Fibroblast of the conjunctiva (primary cell): ENCODE measurements at regions not wholly inside any gene's neighbourhood (a gene's known extent, or its start where the extent isn't known, plus 50 kb on each side); places are given as distances from the start of the nearest gene placed in this dataset.
A peak's percentile ranks its signal among the peaks of the same experiment; 100 is the strongest.

Experiments used
- DNase-seq: peaks from one replicate; pipeline ENCODE4 v3.0.0-alpha.2; 2010; ENCODE audit warnings: low read depth

DNA sequence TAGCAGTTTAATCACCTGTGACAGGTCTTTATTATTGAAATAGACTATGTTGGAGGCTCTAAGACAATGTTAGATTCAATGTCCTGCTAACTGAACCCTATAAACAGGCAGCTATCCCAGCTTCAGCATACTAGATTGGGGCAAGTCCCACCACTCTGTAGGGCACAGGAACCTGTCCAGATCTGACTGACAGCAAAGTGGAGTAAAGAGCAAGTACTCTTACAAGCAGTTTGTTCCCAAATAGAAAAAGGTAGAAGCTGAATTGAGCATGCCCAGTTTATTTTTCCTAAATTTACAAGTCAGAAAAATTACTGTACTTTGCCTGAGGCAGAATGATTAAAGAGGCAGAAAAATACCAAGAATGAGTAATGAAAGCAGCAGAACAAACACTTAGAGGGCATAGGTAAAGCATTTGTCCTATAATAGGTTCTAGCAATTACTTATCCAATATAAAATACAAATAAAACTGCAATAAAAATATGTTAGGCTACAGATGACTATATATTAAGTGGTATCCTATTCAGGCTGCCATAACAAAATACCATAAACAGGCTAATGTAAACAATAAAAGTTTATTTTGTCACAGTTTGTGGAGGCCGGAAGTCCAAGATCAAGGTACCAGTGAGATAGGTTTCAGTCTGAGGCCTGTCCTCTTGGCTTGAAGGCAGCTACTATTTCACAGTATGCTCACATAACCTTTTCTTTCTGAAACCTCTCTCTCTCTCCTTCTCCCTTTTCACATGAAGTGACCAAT is 868.2 kb downstream of the C12orf50 start:
- DNase-seq: no peak

DNA sequence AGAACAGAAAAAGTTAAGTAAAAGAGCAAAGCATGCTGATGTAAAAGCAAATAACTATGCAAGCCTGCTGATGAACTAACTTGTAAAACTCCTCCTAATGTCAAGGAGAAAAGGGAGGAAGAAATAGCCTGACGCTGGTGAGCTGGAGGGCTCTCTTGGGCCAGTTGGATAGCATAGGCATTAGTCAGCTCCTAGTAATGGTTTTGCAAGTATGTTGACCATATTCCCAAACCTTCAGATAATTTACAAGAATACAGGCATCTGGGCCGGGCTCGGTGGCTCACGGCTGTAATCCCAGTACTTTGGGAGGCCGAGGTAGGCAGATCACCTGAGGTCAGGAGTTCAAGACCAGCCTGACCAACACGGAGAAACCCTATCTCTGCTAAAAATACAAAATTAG is 871.4 kb downstream of the C12orf50 start:
- DNase-seq: peak; percentile 91

DNA sequence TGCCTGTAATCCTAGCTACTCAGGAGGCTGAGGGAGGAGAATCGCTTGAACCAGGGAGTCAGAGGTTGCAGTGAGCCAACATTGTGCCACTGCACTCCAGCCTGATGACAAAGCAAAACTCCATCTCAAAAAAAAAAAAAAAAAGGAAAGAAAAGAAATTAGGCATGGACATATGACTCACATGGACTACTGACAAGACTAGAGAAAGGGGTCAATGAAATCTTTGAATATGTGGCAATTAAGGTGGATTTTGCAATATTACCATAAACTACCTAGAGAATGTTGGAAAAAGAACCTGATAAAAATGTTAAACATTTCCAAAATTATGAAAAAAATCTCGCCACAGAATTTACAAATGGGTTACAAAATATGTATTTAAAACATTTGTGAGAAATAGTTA is 873.6 kb downstream of the C12orf50 start:
- DNase-seq: peak; percentile 16

DNA sequence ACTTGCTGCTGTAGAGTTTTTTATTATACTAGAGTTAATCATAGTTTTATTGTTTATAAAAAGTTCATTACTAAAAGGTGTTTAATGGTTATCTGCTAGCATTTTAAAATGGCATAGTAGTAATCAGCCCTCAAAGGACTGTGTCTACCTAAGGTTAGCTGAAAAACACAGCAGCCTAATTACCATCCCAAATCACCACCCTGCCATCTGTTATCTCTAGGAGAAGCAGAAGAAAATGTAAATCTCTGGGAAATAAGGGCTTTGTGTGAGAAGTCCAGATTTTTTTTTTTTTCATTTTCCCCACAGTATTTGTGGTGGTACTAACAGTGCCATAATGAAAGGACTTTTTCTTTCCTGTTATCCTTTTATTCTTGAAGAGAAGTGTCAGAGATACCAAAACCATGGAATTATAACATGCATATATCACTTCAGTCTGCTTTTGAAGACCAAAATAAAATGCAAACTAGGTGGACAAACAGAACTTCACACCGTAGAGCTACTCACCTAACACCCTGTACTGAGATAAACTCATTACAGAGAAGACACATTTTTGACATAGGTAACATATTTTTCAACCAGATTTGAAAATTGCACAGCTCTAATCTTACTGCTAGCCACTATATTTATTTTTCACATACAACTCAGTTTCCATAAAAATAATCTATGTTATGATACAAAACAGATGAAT is 876.2 kb downstream of the C12orf50 start:
- no peak for DNase-seq

GRCh38 chr12:87152075-87152474 is 877.1 kb downstream of the C12orf50 start:
- no peak for DNase-seq

GRCh38 chr12:87150969-87151662 is 878.1 kb downstream of the C12orf50 start:
- no peak for DNase-seq

GRCh38 chr12:87142342-87142741 is 886.2 kb upstream of the MGAT4C start:
- peak; percentile 28 for DNase-seq

DNA sequence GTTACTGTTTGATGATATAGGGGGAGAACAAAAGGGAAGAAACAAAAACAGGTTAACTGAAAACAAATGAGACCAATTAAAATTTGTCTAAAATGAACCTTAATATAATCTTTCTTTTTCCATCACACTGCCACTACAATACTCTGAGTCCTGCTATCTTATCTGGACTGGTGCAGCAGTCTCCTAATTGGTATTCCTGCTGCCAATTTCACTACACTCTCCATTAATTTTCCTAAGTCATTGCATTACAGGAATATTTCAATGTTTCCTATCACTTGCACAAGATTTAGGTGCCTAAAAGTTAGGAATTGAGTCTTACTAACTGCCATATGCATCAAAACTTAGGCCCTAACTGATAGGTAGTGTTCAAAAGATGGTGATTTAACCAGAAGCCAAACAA is 884.9 kb upstream of the MGAT4C start:
- DNase-seq: no peak

- DNase-seq: peak; percentile 30
Measured at GRCh38 chr12:87140262-87140661, 884.1 kb upstream of the MGAT4C start.

DNA sequence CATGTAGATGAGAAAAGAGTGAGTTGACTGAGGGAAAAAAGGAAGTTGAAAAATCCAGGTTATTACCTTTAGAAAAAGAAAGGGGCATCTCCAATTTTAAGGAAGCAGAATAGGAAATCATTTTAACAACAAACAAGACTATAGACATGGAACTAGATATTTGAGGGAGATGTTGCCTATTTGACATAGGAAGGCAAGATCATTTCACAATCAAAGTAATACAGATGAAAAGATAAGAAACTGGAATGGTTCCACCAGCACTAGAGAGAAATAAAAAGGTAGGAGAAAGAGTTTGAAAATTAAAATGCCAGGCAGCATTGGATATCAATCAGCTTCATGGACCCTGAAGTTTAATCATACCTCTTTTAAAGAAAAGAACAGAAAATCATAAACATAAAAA is 881.0 kb upstream of the MGAT4C start:
- DNase-seq: no peak

- peak; percentile 21 for DNase-seq
Measured at GRCh38 chr12:87136330-87136976, 880.3 kb upstream of the MGAT4C start.

GRCh38 chr12:87127272-87127671 is 871.1 kb upstream of the MGAT4C start:
- DNase-seq: peak; percentile 47

- DNase-seq: no peak
Measured at GRCh38 chr12:87121896-87122295, 865.7 kb upstream of the MGAT4C start.

DNA sequence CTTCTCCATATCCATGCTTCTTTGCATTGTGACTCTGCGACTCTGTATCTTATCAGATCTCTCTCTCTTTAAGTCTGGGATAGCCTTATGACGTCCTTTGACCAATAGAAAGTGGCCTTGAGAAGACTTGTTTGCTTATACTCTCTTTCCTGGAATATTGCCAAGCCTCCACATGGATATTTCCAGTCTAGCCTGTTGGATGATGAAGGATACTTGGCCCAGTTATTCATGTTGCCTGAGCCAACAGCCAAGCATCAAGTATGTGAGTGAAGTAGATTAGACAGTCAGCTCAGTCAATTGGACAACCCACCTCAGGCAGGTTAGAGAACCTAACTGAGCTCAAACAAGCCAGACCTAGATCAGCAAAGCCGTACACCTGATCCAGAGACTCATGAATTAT is 864.2 kb upstream of the MGAT4C start:
- DNase-seq: no peak

DNA sequence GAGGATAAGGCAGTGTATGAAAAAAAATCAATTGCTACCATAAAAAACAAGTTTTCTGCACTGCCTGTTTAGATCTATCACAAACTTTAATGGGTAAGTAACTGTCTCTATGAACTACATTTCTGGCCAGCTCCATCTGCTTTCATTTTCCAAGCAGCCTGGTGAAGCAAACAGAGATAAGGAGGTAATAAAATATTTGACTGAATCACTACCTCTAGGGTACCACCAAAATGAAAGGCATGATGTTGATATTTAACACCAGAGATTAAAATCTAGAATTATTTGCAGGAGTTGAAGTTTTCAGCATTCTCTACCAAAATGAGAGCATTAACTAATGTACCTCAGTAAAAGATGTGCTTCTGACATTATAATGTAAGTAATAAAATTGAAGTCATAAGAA is 863.5 kb upstream of the MGAT4C start:
- DNase-seq: no peak

DNA sequence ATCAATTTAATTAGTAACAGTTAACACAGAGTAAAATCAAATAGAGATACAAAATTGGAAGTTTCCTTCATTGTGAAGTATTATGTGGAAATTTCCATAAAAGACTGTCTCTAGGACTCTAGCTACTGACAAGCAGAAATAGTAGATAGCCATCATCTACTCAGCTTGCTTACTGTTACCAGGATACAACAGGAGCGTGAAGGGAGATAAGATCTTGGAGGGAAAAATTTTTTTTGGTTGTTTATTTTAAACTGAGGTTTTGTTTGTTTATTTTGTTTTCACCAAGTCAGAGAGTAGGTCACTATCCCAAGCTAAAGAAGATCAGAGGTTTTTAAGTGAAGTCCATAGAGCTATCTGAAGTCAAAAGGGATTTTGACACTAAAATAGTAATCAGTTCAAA is 861.3 kb upstream of the MGAT4C start:
- no peak for DNase-seq

DNA sequence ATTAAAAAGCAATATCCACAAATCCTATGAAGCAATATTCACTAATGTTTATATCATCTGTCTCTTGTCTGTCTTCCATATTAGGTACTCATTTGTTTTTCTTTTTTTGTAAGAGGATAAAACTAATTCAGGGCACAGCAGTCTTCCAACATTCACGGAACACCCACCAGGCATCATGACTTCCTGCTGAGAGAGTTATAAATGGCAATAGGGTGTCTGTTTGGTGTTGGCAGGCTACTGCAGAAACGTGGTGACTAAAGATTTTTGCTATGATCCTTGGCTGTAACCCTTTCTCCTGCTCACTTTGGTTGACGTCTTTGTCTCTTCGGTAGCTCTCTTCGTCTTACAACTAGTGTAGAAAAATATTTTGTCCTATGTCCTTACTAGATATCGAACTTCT is 860.6 kb upstream of the MGAT4C start:
- no peak for DNase-seq

- DNase-seq: no peak
Measured at GRCh38 chr12:87112571-87113345, 856.6 kb upstream of the MGAT4C start.

GRCh38 chr12:87107766-87108165 is 851.6 kb upstream of the MGAT4C start:
- no peak for DNase-seq

GRCh38 chr12:87107270-87107669 is 851.1 kb upstream of the MGAT4C start:
- no peak for DNase-seq

GRCh38 chr12:87096082-87096585 is 839.9 kb upstream of the MGAT4C start:
- DNase-seq: no peak

DNA sequence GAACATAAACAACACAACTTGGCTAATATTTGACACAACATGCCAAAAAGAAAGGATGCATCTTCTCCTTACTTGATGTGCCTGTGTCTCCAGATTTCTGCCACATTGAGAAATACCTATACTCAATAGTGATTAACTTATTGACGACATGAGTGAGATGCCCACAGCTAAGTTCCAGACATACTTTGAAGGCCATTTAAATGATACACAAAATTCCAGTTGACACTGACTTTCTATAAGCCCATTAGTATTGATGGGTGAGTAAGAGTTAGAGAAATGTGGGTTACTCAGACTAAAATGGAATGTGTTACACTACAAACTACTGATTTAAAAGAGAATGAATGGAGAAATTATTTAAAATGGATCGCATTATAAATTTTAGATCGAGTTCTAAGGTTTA is 838.2 kb upstream of the MGAT4C start:
- DNase-seq: no peak
